Stimulated activated CD4-positive, alpha-beta T cell treated with anti-CD3 and anti-CD28 coated beads, Interleukin-1b, Interleukin-23, amount 100 ng/mL, for 4 hours (primary cell): ENCODE measurements at regions not wholly inside any gene's neighbourhood (a gene's known extent, or its start where the extent isn't known, plus 50 kb on each side); places are given as distances from the start of the nearest gene placed in this dataset.

Experiments used
- DNase-seq, 2 donors: peaks; one replicate each; pipeline ENCODE4 v3.0.0-alpha.2; 2020; ENCODE audit warnings: low read depth in 2 of 2

DNA sequence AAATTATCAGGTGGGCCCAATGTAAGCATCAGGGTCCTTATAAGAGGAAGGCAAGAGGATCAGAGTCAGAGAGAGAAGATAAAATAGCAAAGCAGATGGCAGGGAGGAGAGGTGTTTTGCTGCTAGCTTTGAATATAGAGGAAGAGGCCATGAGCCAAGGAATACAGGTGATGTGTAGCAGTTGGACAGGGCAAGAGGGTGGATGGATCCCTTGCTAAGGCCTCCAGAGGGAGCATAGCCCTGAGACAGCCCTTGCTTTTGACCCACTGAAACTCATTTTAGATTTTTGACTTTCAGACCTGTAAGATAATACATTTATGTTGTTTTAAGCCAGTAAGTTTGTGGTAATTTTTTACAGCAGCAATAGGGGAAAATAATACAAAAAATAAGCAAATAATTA is 116.6 kb upstream of the PARD3B start:
- DNase-seq: no peak

- no peak for DNase-seq
These were observed 113.7 kb upstream of the PARD3B start for GRCh38 chr2:204431529-204431928.

DNA sequence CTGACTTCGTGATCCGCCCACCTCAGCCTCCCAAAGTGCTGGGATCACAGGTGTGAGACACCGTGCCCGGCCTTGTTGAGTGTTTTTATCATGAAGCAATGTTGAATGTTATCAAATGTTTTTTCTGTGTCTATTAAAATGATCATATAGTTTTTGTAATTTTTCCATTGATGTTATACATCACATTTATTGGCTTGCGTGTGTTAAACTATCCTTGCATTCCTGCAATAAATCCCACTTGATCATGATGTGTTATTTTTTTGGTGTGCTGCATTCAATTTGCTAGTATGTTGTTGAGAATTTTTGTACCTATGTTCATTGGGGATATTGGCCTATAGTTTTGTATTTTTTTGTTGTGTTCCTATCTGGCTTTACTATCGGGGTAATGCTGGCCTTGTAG is 113.1 kb upstream of the PARD3B start:
- DNase-seq: no peak

- no peak for DNase-seq
These were observed 110.4 kb upstream of the PARD3B start for GRCh38 chr2:204434660-204435462.

- DNase-seq: no peak
These were observed 109.0 kb upstream of the PARD3B start for GRCh38 chr2:204436230-204436629.

- DNase-seq: no peak
These were observed 107.9 kb upstream of the PARD3B start for GRCh38 chr2:204437408-204437807.

- no peak for DNase-seq
These were observed 107.2 kb upstream of the PARD3B start for GRCh38 chr2:204437815-204438756.

GRCh38 chr2:204441316-204441715 is 104.0 kb upstream of the PARD3B start:
- DNase-seq: no peak

DNA sequence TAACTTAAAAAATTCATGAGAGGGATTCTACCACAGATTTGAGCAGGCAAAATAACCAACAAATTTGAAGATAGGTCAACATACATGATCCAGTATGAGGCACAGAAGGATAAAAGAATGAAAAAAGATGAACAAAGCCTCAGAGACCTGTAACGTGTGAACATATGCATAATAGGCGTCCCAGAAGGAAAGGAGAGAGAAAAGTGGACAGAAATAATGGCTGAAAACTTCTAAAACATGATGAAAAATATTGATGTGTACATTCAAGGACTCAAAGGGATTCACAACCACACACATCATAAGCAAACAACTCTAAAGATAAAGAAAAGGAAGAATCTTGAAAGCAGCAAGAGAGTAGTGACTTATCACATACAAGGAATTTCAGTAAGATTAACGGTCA is 100.1 kb upstream of the PARD3B start:
- no peak for DNase-seq

GRCh38 chr2:204447722-204448121 is 97.6 kb upstream of the PARD3B start:
- DNase-seq: no peak

DNA sequence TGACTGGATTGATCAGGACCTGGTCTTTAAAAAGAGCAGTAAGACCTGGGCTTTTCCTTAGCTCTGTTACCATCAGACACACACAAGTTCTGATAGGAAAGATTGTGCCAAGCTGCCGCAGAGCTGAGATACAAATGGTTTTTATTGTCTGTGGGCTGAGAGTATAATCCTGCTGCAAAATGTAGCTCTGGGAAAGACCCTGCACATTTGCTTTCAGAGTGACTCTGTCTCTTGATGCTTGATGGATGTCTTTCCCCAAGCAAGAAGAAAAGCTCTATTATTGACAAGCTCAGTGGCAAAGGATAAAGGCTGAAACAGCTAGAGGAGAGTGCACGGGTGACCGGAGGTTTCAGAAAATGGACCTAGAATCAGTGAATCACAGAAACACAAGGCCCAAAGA is 95.3 kb upstream of the PARD3B start:
- no peak for DNase-seq

GRCh38 chr2:204451766-204452165 is 93.5 kb upstream of the PARD3B start:
- DNase-seq: no peak

GRCh38 chr2:204452464-204453023 is 92.7 kb upstream of the PARD3B start:
- DNase-seq: no peak

GRCh38 chr2:204453730-204454167 is 91.5 kb upstream of the PARD3B start:
- no peak for DNase-seq

DNA sequence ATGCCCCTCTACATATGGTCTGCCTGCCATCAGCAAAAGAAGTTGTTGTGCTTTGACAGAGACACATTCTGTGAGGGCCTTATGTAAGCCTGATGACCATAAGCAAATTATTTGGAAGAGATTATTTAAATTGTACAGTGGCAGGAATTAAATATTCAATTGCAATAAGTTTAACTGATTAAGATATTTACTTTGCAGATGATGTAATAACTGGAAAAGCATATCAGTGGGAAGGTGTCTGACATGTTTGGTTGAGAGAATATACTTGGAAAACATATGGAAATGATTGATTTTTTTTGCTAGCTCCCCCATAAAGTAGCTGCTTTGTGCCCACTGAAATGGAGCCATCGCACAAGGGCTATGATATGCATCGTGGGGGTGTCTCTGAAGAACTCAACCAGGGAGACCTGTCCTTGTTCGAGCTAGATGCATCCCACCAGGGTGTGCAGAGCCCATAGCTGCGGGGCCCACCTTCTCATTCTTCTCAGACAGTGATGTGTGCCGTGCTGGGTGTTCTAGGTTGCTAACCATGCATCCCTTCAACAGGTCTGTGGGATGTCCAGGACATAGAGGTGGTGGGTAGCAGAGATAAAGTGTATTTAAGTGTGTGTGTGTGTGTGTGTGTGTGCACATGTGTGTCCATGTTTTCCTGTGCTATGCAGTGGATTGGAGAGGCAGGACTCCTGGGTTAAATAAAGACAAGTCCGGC is 90.4 kb upstream of the PARD3B start:
- no peak for DNase-seq

GRCh38 chr2:204468746-204469429 is 76.4 kb upstream of the PARD3B start:
- no peak for DNase-seq

DNA sequence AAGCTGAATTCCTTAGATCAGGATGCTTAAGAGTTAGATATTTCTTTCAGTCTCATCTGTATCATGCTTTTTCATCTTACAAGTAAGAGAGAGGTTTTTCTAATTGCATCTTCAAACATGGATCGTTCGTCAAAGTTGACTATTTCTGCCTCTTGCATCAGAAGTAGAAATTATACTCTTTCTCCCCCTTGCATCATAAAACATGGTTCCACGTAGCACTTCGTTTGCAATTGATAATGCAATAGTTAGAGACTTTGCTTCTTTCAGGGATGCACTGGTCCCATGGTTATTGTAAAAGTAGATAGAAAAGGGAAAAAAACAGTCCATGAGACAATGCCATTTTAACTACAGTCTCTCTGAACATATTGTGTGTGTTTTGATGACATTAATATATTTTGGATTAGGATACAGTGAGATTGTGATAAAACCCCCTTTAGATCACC is 75.1 kb upstream of the PARD3B start:
- no peak for DNase-seq

DNA sequence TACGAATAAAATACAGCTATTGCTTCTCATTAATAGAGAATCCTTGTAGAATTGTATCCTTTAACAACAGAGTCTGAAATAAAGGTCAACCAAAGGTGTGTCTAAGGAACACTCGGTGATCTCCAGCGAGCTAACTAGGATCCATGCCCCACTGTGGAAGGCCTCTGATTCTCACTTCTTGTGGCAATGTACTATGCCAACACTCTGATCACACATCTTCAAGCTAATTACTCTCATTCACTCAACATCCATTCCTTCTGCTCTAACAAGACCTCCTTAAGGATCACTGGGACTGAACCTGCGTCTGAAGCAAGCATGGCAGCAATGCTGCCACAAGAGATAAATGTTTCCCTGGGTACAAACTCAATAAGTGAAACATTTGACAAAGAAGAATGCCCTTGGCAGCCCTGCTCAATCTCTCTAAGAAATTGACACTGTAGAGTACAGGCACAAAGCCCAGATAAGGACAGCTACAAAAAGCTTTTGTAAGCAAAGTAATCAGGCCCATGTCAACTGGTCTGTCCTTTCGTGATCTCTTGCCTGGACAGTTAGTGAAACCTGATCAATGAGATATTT is 74.6 kb upstream of the PARD3B start:
- DNase-seq: no peak

DNA sequence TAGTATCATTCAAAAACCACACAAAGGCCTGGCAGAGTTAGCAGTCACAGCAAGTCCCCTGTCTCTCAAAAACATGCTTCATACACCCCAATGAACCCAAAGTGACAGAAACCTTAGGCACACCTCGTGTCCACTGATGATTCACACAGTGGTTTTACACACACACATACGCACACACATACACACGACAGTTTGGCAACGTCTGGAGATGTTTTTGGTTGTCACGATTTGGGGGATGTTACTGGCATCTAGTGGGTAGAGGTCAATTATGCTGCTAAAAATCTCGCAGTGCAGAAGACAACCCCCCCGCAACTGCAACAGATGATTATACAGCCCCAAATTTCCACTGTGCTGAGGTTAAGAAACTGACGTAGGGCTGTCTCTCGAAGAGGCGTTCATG is 72.9 kb upstream of the PARD3B start:
- no peak for DNase-seq

DNA sequence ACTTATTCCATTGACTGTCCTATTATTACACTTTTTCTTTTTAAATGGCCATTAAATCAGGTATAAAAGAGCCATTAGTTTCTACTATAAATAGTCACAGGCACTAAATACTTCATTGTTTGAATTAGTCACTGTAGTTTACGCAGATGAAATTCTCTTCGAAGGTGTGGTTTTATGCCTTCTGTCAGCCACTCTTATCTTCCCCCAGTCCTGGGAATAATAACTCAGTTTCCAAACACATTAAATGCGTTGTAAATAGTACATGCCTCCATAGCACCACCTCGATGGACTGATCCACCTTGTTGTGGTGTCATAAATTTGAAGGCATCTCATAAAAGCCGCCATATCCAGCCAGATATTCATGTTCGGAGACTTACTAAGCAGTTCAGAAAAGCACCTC is 72.1 kb upstream of the PARD3B start:
- DNase-seq: no peak

GRCh38 chr2:204475399-204475798 is 69.9 kb upstream of the PARD3B start:
- DNase-seq: no peak
